GM23338 (cell line): ENCODE measurements at regions not wholly inside any gene's neighbourhood (a gene's known extent, or its start where the extent isn't known, plus 50 kb on each side); places are given as distances from the start of the nearest gene placed in this dataset.

ENCODE experiments used
- ATAC-seq: fragments of 200-7000 bp; cut with Tn5 transposase; 3 replicates; pipeline ENCODE4 v1.9.1; 2020
- DNase-seq: peaks from one replicate; pipeline ENCODE4 v3.0.0-alpha.2; 2015; ENCODE audit warnings: low spot score
- H2AFZ ChIP-seq: fragments of 200-600 bp; sonication (generic); 2 replicates; pipeline ENCODE4 v1.8.0; 2016; ENCODE audit warnings: antibody characterized with exemption, mild to moderate bottlenecking, moderate library complexity
- H3F3A ChIP-seq: fragments of 200-600 bp; sonication (generic); replicated peaks from 2 replicates; pipeline ENCODE4 v1.8.0; 2017; ENCODE audit warnings: antibody characterized with exemption, mixed run types, low read depth
- H3K27ac ChIP-seq: fragments of 200-600 bp; sonication (generic); 2 replicates; pipeline ENCODE4 v1.6.1; 2016; ENCODE audit warnings: low read depth
- H3K27me3 ChIP-seq: fragments of 200-600 bp; sonication (generic); 2 replicates; pipeline ENCODE4 v1.8.0; 2016; ENCODE audit warnings: mild to moderate bottlenecking, mixed run types, moderate library complexity; ENCODE audit not compliant: insufficient read depth
- H3K36me3 ChIP-seq: fragments of 200-600 bp; sonication (generic); 2 replicates; pipeline ENCODE4 v1.8.0; 2016; ENCODE audit warnings: mild to moderate bottlenecking; ENCODE audit not compliant: insufficient read depth
- H3K4me1 ChIP-seq: fragments of 200-600 bp; sonication (generic); 2 replicates; pipeline ENCODE4 v1.8.0; 2016; ENCODE audit warnings: mild to moderate bottlenecking, moderate library complexity; ENCODE audit not compliant: insufficient read depth
- H3K4me2 ChIP-seq: fragments of 200-600 bp; sonication (generic); 2 replicates; pipeline ENCODE4 v1.7.1; 2017; ENCODE audit warnings: mixed run types
- H3K4me3 ChIP-seq: fragments of 200-600 bp; sonication (generic); 2 replicates; pipeline ENCODE4 v1.6.1; 2016; ENCODE audit warnings: mixed run types
- H3K79me2 ChIP-seq: fragments of 200-600 bp; sonication (generic); replicated peaks from 2 replicates; pipeline ENCODE4 v1.8.0; 2017; ENCODE audit warnings: mild to moderate bottlenecking; ENCODE audit not compliant: insufficient read depth
- H3K9me2 ChIP-seq: fragments of 200-600 bp; sonication (generic); 2 replicates; pipeline ENCODE4 v1.8.0; 2017; ENCODE audit not compliant: insufficient read depth
- H4K20me1 ChIP-seq: fragments of 200-600 bp; sonication (generic); replicated peaks from 2 replicates; pipeline ENCODE4 v1.8.0; 2017; ENCODE audit warnings: mild to moderate bottlenecking; ENCODE audit not compliant: insufficient read depth
- H3K27ac Mint-ChIP-seq: 2 replicates; pipeline ENCODE4 v1.8.0; 2020; ENCODE audit warnings: inconsistent platforms, mild to moderate bottlenecking, moderate library complexity, mixed read lengths
- H3K27me3 Mint-ChIP-seq: 3 replicates; pipeline ENCODE4 v1.8.0; 2022; ENCODE audit warnings: low read depth, mild to moderate bottlenecking, moderate library complexity, mixed read lengths, inconsistent platforms; ENCODE audit not compliant: insufficient read depth, poor library complexity
- H3K36me3 Mint-ChIP-seq: 3 replicates; pipeline ENCODE4 v1.8.0; 2021; ENCODE audit warnings: low read depth, mild to moderate bottlenecking, inconsistent platforms, moderate library complexity, mixed read lengths
- H3K4me1 Mint-ChIP-seq: 3 replicates; pipeline ENCODE4 v1.8.0; 2020; ENCODE audit warnings: mild to moderate bottlenecking, inconsistent platforms, mixed read lengths
- H3K4me3 Mint-ChIP-seq: 3 replicates; pipeline ENCODE4 v1.8.0; 2021; ENCODE audit warnings: moderate library complexity, mild to moderate bottlenecking, inconsistent platforms, mixed read lengths
- H3K9me3 Mint-ChIP-seq: 3 replicates; pipeline ENCODE4 v1.8.0; 2020; ENCODE audit warnings: moderate library complexity, mild to moderate bottlenecking, inconsistent platforms, mixed read lengths
- CREB1 ChIP-seq: fragments of 250-450 bp; sonication (Bioruptor Pico); IDR thresholded peaks from 2 replicates; pipeline ENCODE4 v1.5.0; 2020; ENCODE audit warnings: low read depth, mild to moderate bottlenecking, moderate library complexity
- EZH2 ChIP-seq: fragments of 200-600 bp; sonication (generic); IDR thresholded peaks from one replicate; pipeline ENCODE4 v1.8.0; 2017; ENCODE audit warnings: antibody characterized with exemption, mild to moderate bottlenecking, low read depth; ENCODE audit not compliant: unreplicated experiment
- EZH2phosphoT487 ChIP-seq: fragments of 200-600 bp; sonication (generic); IDR thresholded peaks from one replicate; pipeline ENCODE4 v1.8.1; 2018; ENCODE audit warnings: antibody characterized with exemption; ENCODE audit not compliant: unreplicated experiment
- NANOG ChIP-seq: IDR thresholded peaks from 2 replicates; pipeline ENCODE4 v1.6.1; 2016; ENCODE audit warnings: antibody characterized with exemption, borderline replicate concordance
- ZNF114 ChIP-seq: fragments of 250-450 bp; sonication (Bioruptor Pico); IDR thresholded peaks from 2 replicates; pipeline ENCODE4 v1.5.0; 2020; ENCODE audit warnings: mild to moderate bottlenecking, moderate library complexity
- ZNF331 ChIP-seq: fragments of 250-450 bp; sonication (Bioruptor Pico); IDR thresholded peaks from 2 replicates; pipeline ENCODE4 v1.5.0; 2020; ENCODE audit warnings: low read depth, mild to moderate bottlenecking, moderate library complexity
- TF ChIP-seq, protein P1 (sequence below): IDR thresholded peaks from 2 replicates; pipeline ENCODE4 v1.6.1; 2016; ENCODE audit warnings: antibody characterized with exemption
- TF ChIP-seq, protein P2 (sequence below): IDR thresholded peaks from one replicate; pipeline ENCODE4 v1.6.1; 2018; ENCODE audit warnings: antibody characterized with exemption; ENCODE audit not compliant: unreplicated experiment

DNA sequence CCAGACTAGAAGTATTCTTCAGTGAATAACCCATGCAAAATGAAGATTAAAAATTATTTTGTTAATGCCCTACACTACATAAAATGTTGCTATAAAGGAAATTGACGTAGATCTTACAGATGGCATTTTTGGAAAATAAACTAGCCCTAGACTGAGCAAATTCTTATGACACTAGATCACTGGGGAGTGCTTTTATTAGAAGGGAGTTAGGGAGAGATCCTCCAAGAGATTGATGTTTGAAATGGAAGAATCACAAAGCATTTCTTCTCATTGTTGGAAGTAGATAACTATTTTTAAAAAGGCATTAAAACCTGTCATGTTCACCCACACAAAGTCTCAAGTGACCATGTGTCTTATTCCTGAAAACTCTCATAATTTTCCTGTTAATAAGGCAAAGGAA is 351.1 kb upstream of the TLE4 start (continued):
- TF ChIP-seq, protein P1, sequence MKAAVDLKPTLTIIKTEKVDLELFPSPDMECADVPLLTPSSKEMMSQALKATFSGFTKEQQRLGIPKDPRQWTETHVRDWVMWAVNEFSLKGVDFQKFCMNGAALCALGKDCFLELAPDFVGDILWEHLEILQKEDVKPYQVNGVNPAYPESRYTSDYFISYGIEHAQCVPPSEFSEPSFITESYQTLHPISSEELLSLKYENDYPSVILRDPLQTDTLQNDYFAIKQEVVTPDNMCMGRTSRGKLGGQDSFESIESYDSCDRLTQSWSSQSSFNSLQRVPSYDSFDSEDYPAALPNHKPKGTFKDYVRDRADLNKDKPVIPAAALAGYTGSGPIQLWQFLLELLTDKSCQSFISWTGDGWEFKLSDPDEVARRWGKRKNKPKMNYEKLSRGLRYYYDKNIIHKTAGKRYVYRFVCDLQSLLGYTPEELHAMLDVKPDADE, result no peak
- TF ChIP-seq ZNF331 (CRISPR knock-in tag), result no peak
- TF ChIP-seq ZNF114 (CRISPR knock-in tag), result no peak
- TF ChIP-seq, protein P2, sequence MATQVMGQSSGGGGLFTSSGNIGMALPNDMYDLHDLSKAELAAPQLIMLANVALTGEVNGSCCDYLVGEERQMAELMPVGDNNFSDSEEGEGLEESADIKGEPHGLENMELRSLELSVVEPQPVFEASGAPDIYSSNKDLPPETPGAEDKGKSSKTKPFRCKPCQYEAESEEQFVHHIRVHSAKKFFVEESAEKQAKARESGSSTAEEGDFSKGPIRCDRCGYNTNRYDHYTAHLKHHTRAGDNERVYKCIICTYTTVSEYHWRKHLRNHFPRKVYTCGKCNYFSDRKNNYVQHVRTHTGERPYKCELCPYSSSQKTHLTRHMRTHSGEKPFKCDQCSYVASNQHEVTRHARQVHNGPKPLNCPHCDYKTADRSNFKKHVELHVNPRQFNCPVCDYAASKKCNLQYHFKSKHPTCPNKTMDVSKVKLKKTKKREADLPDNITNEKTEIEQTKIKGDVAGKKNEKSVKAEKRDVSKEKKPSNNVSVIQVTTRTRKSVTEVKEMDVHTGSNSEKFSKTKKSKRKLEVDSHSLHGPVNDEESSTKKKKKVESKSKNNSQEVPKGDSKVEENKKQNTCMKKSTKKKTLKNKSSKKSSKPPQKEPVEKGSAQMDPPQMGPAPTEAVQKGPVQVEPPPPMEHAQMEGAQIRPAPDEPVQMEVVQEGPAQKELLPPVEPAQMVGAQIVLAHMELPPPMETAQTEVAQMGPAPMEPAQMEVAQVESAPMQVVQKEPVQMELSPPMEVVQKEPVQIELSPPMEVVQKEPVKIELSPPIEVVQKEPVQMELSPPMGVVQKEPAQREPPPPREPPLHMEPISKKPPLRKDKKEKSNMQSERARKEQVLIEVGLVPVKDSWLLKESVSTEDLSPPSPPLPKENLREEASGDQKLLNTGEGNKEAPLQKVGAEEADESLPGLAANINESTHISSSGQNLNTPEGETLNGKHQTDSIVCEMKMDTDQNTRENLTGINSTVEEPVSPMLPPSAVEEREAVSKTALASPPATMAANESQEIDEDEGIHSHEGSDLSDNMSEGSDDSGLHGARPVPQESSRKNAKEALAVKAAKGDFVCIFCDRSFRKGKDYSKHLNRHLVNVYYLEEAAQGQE, result no peak

DNA sequence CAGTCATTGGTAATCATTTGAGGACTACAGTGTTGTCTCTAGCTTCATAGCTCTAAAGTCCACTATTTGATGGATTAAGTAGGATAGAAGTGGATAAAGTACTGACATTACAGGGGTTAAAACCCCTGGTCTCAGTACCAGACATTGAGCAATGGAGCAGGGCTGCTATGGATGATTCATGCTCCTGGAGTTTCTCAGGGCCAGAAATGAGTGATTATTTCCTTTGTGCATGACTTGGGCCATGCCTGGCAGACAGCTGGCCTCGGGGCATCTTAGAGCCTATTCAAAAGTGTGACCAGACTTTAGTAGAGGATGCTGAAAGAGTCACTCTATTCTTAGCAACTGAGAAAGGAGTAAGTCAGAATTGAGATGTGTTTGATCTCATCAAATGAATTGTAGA is 350.7 kb upstream of the TLE4 start:
- Mint-ChIP-seq H3K27ac (no peak overlapping the region), H3K4me1 (no peaks in the 10 kb centered on the region), H3K9me3 (peaks cover 6% of the 10 kb centered on the region; the same call in 2 of the 3 replicates), H3K36me3 (no peaks in the 10 kb centered on the region), H3K4me3 (no peak overlapping the region), H3K27me3 (no peaks in the 10 kb centered on the region)
- no peak overlapping the region for H2AFZ ChIP-seq
- DNase-seq (no peak), ATAC-seq (no peak)
- H3K36me3 ChIP-seq, result no peaks in the 10 kb centered on the region
- no peaks in the 10 kb centered on the region for H3F3A ChIP-seq
- no peaks in the 10 kb centered on the region for H3K27me3 ChIP-seq
- no peaks in the 10 kb centered on the region for H3K4me1 ChIP-seq
- H3K27ac ChIP-seq, result no peak overlapping the region
- H3K4me2 ChIP-seq, result no peak overlapping the region
- H3K4me3 ChIP-seq, result no peak overlapping the region
- TF ChIP-seq EZH2phosphoT487 (no peak), CREB1 (CRISPR knock-in tag) (no peak), ZNF331 (CRISPR knock-in tag) (no peak), EZH2 (no peak), NANOG (no peak)
- TF ChIP-seq, protein P1, result no peak
- TF ChIP-seq, protein P2, result no peak
- H4K20me1 ChIP-seq, result no peaks in the 10 kb centered on the region
- H3K9me2 ChIP-seq, result peaks cover 3% of the 10 kb centered on the region
- H3K79me2 ChIP-seq, result no peaks in the 10 kb centered on the region
